ENCODE measurements at regions not wholly inside any gene's neighbourhood (a gene's known extent, or its start where the extent isn't known, plus 50 kb on each side); places are given as distances from the start of the nearest gene placed in this dataset.

DNA sequence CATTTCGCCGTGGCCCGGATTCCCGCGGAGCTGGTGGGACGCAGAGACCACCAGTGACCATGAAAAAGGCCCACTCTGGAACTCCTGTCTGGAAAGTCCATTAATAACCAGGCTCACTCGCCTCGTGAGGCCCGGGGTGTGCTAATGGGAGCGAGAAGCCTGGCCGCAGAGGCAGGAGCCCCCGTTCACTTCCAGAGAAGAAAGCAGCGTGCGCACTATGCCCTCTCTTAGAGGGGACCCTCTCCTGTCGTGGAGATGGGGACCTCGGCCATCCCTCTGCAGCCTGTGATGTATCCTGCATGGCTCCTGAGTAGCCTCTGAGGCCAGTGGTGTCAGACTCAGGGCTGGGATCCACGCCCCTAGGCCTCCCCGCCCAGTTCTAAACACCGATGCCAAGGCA lies 134.1 kb upstream of the VRK1 start:
- TF ChIP-seq, protein P1, sequence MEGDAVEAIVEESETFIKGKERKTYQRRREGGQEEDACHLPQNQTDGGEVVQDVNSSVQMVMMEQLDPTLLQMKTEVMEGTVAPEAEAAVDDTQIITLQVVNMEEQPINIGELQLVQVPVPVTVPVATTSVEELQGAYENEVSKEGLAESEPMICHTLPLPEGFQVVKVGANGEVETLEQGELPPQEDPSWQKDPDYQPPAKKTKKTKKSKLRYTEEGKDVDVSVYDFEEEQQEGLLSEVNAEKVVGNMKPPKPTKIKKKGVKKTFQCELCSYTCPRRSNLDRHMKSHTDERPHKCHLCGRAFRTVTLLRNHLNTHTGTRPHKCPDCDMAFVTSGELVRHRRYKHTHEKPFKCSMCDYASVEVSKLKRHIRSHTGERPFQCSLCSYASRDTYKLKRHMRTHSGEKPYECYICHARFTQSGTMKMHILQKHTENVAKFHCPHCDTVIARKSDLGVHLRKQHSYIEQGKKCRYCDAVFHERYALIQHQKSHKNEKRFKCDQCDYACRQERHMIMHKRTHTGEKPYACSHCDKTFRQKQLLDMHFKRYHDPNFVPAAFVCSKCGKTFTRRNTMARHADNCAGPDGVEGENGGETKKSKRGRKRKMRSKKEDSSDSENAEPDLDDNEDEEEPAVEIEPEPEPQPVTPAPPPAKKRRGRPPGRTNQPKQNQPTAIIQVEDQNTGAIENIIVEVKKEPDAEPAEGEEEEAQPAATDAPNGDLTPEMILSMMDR (IDR thresholded peaks at IDR 0.05; ENCODE audit: extremely low read depth in 1 of 2, insufficient read depth in 1 of 2, low read depth in 1 of 2, low read length in 2 of 2), result no peak
- no peak for TF ChIP-seq MYC (IDR thresholded peaks at IDR 0.05; ENCODE audit: low read depth, low read length)
- no peak for TF ChIP-seq POLR2A (IDR thresholded peaks at IDR 0.05; ENCODE audit: low read depth, low read length)
- no peak for TF ChIP-seq POLR2AphosphoS5 (IDR thresholded peaks at IDR 0.05; ENCODE audit: insufficient read depth, low read depth, low read length)
- TF ChIP-seq, protein P2, sequence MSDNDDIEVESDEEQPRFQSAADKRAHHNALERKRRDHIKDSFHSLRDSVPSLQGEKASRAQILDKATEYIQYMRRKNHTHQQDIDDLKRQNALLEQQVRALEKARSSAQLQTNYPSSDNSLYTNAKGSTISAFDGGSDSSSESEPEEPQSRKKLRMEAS (IDR thresholded peaks at IDR 0.05; ENCODE audit: insufficient read depth, insufficient read length), result no peak

All from endothelial cell of umbilical vein (primary cell).